ENCODE measurements at regions not wholly inside any gene's neighbourhood (a gene's known extent, or its start where the extent isn't known, plus 50 kb on each side); places are given as distances from the start of the nearest gene placed in this dataset.
A peak's percentile ranks its signal among the peaks of the same experiment; 100 is the strongest.
"Not testable (repeated sequence)": the region's sequence is repeated elsewhere in the genome, so short reads cannot be mapped to it uniquely, and the experiment has no call there.

- no peak for DNase-seq
Measured at GRCh38 chr7:106382929-106383328, 98.1 kb upstream of the NAMPT start.

GRCh38 chr7:106382129-106382528, 97.3 kb upstream of the NAMPT start:
- no peak for DNase-seq

GRCh38 chr7:106381252-106381651, 96.5 kb upstream of the NAMPT start:
- DNase-seq = no peak

- no peak for DNase-seq
Measured at GRCh38 chr7:106377847-106378361, 93.1 kb upstream of the NAMPT start.

GRCh38 chr7:106376026-106376799, 91.4 kb upstream of the NAMPT start:
- DNase-seq = no peak

- no peak for DNase-seq
Measured at GRCh38 chr7:106375499-106375898, 90.7 kb upstream of the NAMPT start.

- DNase-seq = no peak
Measured at GRCh38 chr7:106374437-106374836, 89.7 kb upstream of the NAMPT start.

- DNase-seq = no peak
Measured at GRCh38 chr7:106372595-106373318, 88.0 kb upstream of the NAMPT start.

- no peak for DNase-seq
Measured at GRCh38 chr7:106372126-106372525, 87.3 kb upstream of the NAMPT start.

GRCh38 chr7:106371629-106372028, 86.8 kb upstream of the NAMPT start:
- DNase-seq = no peak

GRCh38 chr7:106370542-106370941, 85.8 kb upstream of the NAMPT start:
- DNase-seq = peak in 27 of 58 donors; percentile 1 to 69 (median 28)

- DNase-seq = no peak
Measured at GRCh38 chr7:106369816-106370215, 85.0 kb upstream of the NAMPT start.

- DNase-seq = peak in 2 of 58 donors; percentile 3 to 6
Measured at GRCh38 chr7:106369352-106369751, 84.6 kb upstream of the NAMPT start.

- DNase-seq = no peak
Measured at GRCh38 chr7:106367664-106368063, 82.9 kb upstream of the NAMPT start.

- DNase-seq = no peak
Measured at GRCh38 chr7:106367018-106367420, 82.2 kb upstream of the NAMPT start.

GRCh38 chr7:106365252-106366005, 80.6 kb upstream of the NAMPT start:
- DNase-seq = no peak

- DNase-seq = not testable (repeated sequence)
Measured at GRCh38 chr7:106362507-106362906, 77.7 kb upstream of the NAMPT start.

- no peak for DNase-seq
Measured at GRCh38 chr7:106358103-106358663, 73.4 kb upstream of the NAMPT start.

GRCh38 chr7:106357675-106358074, 72.9 kb upstream of the NAMPT start:
- DNase-seq = no peak

GRCh38 chr7:106354822-106355221, 70.0 kb upstream of the NAMPT start:
- DNase-seq = no peak

- DNase-seq = no peak
Measured at GRCh38 chr7:106353944-106354343, 69.2 kb upstream of the NAMPT start.

- no peak for DNase-seq
Measured at GRCh38 chr7:106348231-106348630, 63.4 kb upstream of the NAMPT start.

All from anterior cingulate cortex (tissue), 58 donors.